Smooth muscle cell (in vitro differentiated cells): ENCODE measurements at regions not wholly inside any gene's neighbourhood (a gene's known extent, or its start where the extent isn't known, plus 50 kb on each side); places are given as distances from the start of the nearest gene placed in this dataset.

Source experiments
- DNase-seq: peaks from one replicate; lab custom pipeline; 2025; ENCODE audit not compliant: unreplicated experiment; lab: John Stamatoyannopoulos, UW
- H2AFZ ChIP-seq: fragments of 200-600 bp; sonication (generic); 2 replicates; pipeline ENCODE4 v1.6.0; 2016; ENCODE audit warnings: antibody characterized with exemption, low read depth, mild to moderate bottlenecking
- H3F3A ChIP-seq: fragments of 200-600 bp; sonication (generic); 2 replicates; pipeline ENCODE4 v1.6.0; 2017; ENCODE audit warnings: antibody characterized with exemption, low read depth
- H3K27ac ChIP-seq: fragments of 200-600 bp; sonication (generic); 2 replicates; pipeline ENCODE4 v1.5.1; 2016; ENCODE audit warnings: low read depth, mild to moderate bottlenecking
- H3K27me3 ChIP-seq: fragments of 200-600 bp; sonication (generic); 2 replicates; pipeline ENCODE4 v1.6.1; 2016; ENCODE audit warnings: low read depth, mild to moderate bottlenecking
- H3K36me3 ChIP-seq: fragments of 200-600 bp; sonication (generic); 2 replicates; pipeline ENCODE4 v1.5.1; 2016; ENCODE audit warnings: low read depth
- H3K4me1 ChIP-seq: fragments of 200-600 bp; sonication (generic); 2 replicates; pipeline ENCODE4 v1.5.1; 2016; ENCODE audit warnings: low read depth
- H3K4me2 ChIP-seq: fragments of 200-600 bp; sonication (generic); 2 replicates; pipeline ENCODE4 v1.6.0; 2016; ENCODE audit warnings: mild to moderate bottlenecking
- H3K4me3 ChIP-seq: fragments of 200-600 bp; sonication (generic); 2 replicates; pipeline ENCODE4 v1.5.1; 2016; ENCODE audit warnings: mild to moderate bottlenecking
- H3K79me2 ChIP-seq: fragments of 200-600 bp; sonication (generic); 2 replicates; pipeline ENCODE4 v1.6.0; 2016; ENCODE audit warnings: low read depth, mild to moderate bottlenecking
- H3K9ac ChIP-seq: fragments of 200-600 bp; sonication (generic); 2 replicates; pipeline ENCODE4 v1.6.0; 2016; ENCODE audit warnings: low read depth
- H3K9me3 ChIP-seq: fragments of 200-600 bp; sonication (generic); replicated peaks from 2 replicates; pipeline ENCODE4 v1.5.1; 2016; ENCODE audit warnings: low read depth
- H4K20me1 ChIP-seq: fragments of 200-600 bp; sonication (generic); 2 replicates; pipeline ENCODE4 v1.6.0; 2016; ENCODE audit warnings: low read depth
- WGBS: methylation state at CpG from one replicate; pipeline ENCODE4 v1.1.7; 2016; ENCODE audit warnings: low lambda C conversion rate; 5-methylcytosine and 5-hydroxymethylcytosine counted together
- TF ChIP-seq, protein P1 (sequence below): fragments of 200-600 bp; sonication (generic); IDR thresholded peaks from 2 replicates; pipeline ENCODE4 v1.5.1; 2017; ENCODE audit warnings: borderline replicate concordance, mild to moderate bottlenecking, antibody characterized with exemption; ENCODE audit not compliant: insufficient read depth, poor library complexity, severe bottlenecking

DNA sequence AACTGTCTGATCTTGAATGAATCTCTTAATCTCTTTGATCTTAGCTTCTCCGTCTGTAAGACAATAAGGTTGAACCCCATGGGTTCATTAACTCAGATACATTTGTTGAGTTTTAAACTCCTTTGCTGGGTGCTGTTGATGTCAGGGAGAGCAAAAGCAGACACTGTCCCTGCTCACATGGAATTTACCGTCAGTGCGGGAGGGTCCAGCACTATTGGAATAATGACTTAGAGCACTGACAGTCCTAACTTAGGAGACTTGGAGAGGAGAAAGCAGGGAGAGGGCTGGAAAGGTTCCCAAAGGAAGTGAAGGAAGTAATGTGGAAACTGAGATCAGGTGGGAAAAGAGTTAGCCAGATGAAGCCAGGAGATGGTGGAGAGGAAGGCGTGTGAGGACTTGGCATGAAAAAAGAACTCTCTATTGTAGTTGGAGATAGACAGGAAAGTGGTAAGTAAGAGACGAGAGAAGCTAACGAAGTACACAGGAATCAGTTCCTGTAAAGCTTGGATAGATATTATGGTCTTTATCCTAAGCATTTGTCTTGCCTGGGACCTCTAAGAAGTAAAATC lies 141.4 kb upstream of the SERTAD2 start:
- H3K79me2 ChIP-seq, result no peaks in the 10 kb centered on the region
- H3K27ac ChIP-seq, result no peak overlapping the region
- no peaks in the 10 kb centered on the region for H3K27me3 ChIP-seq
- H3K9me3 ChIP-seq, result no peaks in the 10 kb centered on the region
- no peaks in the 10 kb centered on the region for H4K20me1 ChIP-seq
- H3K4me1 ChIP-seq, result no peaks in the 10 kb centered on the region
- no peak overlapping the region for H3K4me3 ChIP-seq
- H3K36me3 ChIP-seq, result no peaks in the 10 kb centered on the region
- TF ChIP-seq, protein P1, sequence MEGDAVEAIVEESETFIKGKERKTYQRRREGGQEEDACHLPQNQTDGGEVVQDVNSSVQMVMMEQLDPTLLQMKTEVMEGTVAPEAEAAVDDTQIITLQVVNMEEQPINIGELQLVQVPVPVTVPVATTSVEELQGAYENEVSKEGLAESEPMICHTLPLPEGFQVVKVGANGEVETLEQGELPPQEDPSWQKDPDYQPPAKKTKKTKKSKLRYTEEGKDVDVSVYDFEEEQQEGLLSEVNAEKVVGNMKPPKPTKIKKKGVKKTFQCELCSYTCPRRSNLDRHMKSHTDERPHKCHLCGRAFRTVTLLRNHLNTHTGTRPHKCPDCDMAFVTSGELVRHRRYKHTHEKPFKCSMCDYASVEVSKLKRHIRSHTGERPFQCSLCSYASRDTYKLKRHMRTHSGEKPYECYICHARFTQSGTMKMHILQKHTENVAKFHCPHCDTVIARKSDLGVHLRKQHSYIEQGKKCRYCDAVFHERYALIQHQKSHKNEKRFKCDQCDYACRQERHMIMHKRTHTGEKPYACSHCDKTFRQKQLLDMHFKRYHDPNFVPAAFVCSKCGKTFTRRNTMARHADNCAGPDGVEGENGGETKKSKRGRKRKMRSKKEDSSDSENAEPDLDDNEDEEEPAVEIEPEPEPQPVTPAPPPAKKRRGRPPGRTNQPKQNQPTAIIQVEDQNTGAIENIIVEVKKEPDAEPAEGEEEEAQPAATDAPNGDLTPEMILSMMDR, result no peak
- H3K9ac ChIP-seq, result no peak overlapping the region
- H2AFZ ChIP-seq, result no peak overlapping the region
- DNase-seq, result no peak
- no peaks in the 10 kb centered on the region for H3F3A ChIP-seq
- H3K4me2 ChIP-seq, result no peak overlapping the region
- 59% methylated on average over 6 of the region's 6 CpGs for WGBS

DNA sequence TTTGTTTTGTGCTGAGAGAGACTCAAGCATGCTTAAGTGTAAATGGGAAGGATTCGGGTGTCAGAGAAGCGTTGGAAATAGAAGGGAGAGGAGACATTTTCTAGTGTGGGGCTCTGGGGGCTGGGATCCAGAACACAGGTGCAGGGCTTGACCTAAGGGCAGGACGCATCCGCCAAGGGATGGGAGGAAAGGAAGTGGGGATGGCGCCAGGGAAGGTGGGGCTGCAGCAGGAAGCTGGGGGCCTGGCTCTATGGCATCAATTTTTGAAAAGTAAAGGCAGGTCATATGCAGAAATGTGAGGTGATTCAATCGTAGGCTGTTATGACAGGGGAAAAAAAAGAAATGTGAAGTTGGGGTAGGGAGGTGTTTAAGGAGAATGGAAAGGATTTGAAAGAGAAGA lies 143.2 kb upstream of the SERTAD2 start:
- H4K20me1 ChIP-seq, result no peaks in the 10 kb centered on the region
- WGBS, result 93% methylated on average over 6 of the region's 6 CpGs
- TF ChIP-seq, protein P1, result no peak

DNA sequence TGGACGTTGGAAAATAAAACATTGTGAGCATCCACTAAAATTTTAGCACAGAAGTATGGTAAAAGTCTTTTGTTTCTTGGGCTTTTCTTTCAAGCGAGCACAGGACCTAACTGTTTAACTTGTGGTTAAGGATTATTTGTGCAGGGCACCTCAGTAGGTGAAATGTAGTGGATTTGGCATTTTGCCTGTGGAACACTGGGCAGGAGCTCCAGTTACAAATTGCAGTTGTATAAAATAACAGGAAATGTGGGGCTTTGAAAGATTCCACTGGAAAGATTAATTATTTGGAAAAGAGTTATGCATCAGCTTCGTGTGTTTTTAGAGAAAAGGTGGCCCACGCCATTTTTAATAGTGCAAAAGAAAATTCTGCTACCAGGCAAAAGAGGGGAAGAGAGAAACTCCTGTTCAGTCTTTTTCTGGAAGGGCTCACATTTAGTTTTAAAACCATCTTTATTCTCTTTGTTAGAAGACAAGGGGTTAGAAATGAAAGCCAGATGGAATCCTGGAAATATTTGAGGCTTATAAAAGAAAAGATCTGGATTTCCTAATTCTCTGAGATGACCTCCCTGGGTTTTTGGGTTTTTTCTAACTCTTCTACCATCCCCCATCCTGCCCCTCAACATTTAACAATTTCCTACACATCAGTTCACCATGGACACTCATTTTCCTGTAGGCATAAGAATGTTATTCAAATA lies 144.3 kb upstream of the SERTAD2 start:
- Histone ChIP-seq H3F3A (no peaks in the 10 kb centered on the region), H3K36me3 (no peaks in the 10 kb centered on the region), H3K4me1 (no peaks in the 10 kb centered on the region), H3K79me2 (no peaks in the 10 kb centered on the region), H4K20me1 (no peaks in the 10 kb centered on the region), H2AFZ (no peak overlapping the region), H3K4me2 (peak overlapping the region; percentile 9), H3K27ac (no peak overlapping the region), H3K27me3 (no peaks in the 10 kb centered on the region), H3K9ac (no peak overlapping the region), H3K4me3 (no peak overlapping the region), H3K9me3 (no peaks in the 10 kb centered on the region)
- TF ChIP-seq, protein P1, result no peak
- WGBS, result 74% methylated on average over 4 of the region's 4 CpGs
- no peak for DNase-seq

More for the DNA sequence above, 143.2 kb upstream of the SERTAD2 start:
- Histone ChIP-seq H3K9me3 (no peaks in the 10 kb centered on the region), H2AFZ (no peak overlapping the region), H3K4me1 (no peaks in the 10 kb centered on the region), H3K36me3 (no peaks in the 10 kb centered on the region), H3K4me3 (no peak overlapping the region), H3F3A (no peaks in the 10 kb centered on the region), H3K9ac (no peak overlapping the region), H3K27me3 (no peaks in the 10 kb centered on the region), H3K27ac (no peak overlapping the region), H3K4me2 (no peak overlapping the region), H3K79me2 (no peaks in the 10 kb centered on the region)
- no peak for DNase-seq

DNA sequence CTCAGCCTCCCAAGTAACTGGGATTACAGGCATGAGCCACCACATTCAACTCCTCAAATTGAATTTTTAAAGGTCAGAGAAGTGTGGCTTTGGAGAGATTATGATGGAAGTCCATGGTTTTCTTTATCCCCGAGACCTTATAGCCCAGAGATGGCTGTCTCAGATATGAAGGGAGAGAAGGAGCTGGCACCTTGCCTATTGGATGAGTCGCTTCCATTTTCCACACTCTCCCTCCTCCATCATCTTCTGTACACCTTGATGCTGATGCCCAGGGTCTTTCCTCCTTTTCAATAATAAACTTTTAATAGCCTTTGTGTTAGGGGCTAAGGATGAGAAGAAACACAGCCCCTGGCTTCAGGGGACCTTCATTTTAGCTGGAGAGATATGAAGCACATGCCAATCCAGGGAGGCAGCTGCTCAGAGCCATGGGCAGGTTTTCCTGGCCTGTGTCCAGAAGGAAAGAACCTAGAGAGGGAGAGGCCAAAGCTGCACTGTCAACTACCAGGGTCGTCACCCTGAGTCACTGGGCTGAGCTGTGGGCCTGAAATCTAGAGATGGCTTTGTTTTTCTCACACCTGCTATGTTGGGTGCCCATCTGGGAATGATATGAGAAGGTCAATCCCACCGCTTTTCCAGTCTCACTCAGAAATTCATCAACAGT lies 146.0 kb upstream of the SERTAD2 start:
- H3F3A ChIP-seq, result no peaks in the 10 kb centered on the region
- no peak for DNase-seq
- no peak overlapping the region for H3K4me3 ChIP-seq
- H3K27me3 ChIP-seq, result no peaks in the 10 kb centered on the region
- TF ChIP-seq, protein P1, result no peak
- H3K4me1 ChIP-seq, result no peaks in the 10 kb centered on the region
- no peak overlapping the region for H3K4me2 ChIP-seq
- H2AFZ ChIP-seq, result no peak overlapping the region
- H3K9ac ChIP-seq, result no peak overlapping the region
- no peak overlapping the region for H3K27ac ChIP-seq
- no peaks in the 10 kb centered on the region for H3K36me3 ChIP-seq
- 88% methylated on average over 4 of the region's 4 CpGs for WGBS
- H3K79me2 ChIP-seq, result no peaks in the 10 kb centered on the region
- H4K20me1 ChIP-seq, result no peaks in the 10 kb centered on the region
- H3K9me3 ChIP-seq, result no peaks in the 10 kb centered on the region
